NCI-H2227 (cell line): ENCODE measurements at regions not wholly inside any gene's neighbourhood (a gene's known extent, or its start where the extent isn't known, plus 50 kb on each side); places are given as distances from the start of the nearest gene placed in this dataset.
"Not testable (repeated sequence)": the region's sequence is repeated elsewhere in the genome, so short reads cannot be mapped to it uniquely, and the experiment has no call there.

ENCODE experiments used
- DNase-seq: peaks from one replicate; lab custom pipeline; 2025; ENCODE audit not compliant: unreplicated experiment; lab: John Stamatoyannopoulos, UW

GRCh38 chr17:14451729-14452191 is 150.9 kb downstream of the HS3ST3B1 start:
- DNase-seq, result no peak

- no peak for DNase-seq
Measured at GRCh38 chr17:14448818-14449217, 147.9 kb downstream of the HS3ST3B1 start.

DNA sequence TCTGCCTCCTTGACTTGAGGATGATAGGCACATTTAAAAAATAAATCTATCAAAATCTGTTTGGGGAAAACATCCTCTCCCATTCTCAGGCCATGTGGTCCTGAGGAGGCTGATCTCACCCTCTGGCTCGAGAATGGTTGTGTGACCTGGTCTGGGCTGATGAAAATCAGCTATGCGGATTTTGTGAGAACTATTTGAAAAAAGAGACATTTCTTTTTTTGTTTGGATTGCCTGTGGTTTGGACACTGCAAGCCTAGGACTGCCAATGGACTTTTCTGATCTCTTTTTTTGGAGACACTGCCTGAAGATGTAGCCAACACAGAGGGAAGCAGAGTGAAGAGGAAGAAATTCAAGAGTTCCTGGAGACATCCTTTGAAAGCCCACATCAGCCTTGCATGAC is 145.9 kb downstream of the HS3ST3B1 start:
- no peak for DNase-seq

DNA sequence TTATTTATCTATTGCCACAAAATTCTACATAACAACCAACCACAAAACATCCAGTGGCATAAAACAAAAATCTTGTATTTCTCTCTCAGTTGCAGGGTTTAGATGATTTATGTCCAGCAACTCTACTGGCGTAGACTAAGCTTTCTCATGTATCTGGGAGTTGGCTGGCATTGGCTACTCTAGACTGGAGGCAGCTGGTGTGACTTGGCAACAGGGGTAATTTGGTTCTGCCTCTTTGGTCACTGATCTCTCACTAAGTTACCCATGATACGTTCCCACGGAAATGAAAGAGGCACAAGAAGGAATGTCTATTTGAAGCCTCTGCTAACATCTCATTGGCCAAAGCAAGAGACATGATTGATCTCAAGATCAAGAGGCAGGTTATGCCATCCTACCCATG is 144.0 kb downstream of the HS3ST3B1 start:
- no peak for DNase-seq

DNA sequence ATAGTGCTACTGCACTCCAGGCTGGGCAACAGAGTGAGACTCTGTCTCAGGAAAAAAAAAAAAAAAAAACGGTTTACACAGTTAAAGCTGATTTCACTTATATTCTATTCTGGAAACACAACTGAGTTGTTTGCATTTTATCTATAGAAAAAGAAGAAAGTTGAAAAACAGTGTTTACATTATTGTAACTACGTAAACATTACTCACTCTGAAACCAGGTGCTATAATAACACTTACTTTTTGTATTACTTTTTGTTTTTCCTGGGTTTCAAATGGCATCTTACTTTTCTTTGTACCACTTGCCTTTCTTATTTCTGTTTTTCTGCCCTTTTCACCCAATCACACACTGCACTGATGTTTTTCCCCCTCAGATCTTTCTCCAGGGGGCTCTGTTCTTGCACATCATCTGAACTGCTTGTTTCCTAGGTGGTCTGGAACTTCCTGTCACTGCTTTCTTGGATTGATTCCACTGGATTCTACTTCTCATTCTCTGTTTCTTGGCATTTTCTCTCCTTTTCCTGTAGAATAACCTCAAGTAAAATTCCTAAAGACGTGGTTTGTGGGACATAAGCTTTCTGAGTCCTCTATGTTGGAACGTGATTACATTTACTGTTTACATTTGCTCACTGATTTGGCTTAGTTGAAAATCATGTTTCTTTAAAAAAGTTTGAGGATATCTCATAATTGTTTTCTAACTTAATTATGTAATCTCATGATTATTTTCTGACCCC is 142.1 kb downstream of the HS3ST3B1 start:
- DNase-seq, result no peak

DNA sequence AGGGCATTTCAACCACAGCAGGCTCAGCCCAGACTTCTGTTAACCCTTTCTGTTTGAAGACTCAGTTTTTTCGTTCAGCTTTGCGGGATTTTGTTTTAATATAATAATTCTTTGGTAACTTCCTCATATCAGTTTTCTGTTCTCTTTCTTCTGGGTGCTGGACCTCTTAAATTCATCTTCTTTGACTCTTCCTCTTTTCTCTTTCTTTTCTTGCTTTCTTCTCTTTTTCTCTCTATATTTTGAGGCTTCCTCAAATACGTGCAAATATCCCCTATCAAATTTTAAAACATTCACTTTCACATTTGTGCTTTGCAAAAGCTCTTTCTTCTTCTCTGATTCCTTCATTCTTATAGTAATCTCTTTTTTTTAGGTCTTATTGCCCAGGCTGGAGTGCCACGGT is 136.3 kb downstream of the HS3ST3B1 start:
- DNase-seq, result no peak

GRCh38 chr17:14436266-14436665 is 135.4 kb downstream of the HS3ST3B1 start:
- DNase-seq, result no peak

DNA sequence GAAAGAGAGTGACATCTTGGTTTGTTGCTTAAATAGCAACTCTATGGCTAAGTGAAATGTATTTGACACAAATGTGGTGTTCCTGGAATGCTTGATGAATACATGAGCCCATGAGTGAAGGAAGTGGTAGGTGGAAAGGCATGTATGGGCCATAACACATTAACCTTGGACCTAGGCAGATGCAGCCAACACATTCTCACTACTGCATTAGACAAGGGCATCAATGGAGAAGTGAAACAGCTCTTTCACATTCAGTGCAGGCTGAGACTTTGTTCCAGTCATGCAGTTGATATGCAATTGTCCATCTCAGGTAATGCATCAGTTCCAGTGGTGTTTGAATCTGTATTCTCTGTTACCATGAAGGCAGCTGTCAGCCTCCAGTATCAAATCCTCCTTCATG is 133.6 kb downstream of the HS3ST3B1 start:
- no peak for DNase-seq

DNA sequence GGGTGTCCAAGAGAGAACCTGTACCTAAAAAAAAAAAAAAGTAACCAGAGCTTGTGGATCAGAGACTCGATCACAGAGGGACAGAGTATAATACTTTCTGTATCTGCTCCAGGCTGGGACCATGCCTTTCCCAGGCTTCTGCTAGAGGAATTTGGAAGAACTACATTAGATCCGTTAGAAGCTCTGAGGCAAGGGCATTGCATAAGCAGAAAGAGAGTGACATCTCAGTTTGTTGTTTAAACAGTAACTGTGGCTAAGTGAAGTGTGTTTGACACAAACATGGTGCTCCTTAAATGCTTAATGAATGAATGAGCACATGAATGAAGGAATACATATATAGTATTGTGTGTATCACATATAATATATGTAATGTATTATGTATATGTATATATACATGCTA is 131.2 kb downstream of the HS3ST3B1 start:
- no peak for DNase-seq

DNA sequence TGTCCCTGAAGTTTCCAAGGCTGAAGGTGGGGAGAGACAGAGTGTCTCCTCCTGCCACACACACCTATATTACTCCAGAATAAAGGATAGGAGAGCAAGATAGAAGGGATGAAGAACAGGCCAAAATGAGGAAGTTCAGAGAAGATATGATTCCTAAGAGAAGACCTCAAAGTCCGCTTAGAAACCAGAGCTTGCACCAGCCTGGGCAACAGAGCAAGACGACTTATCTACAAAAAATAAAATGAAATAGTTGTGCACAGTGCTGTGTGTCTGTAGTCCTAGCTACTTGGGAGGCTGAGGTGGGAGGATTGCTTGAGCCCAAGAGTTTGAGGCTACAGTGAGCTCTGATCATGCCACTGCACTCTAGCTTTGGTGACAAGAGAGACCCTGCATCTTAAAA is 128.2 kb downstream of the HS3ST3B1 start:
- DNase-seq, result no peak

DNA sequence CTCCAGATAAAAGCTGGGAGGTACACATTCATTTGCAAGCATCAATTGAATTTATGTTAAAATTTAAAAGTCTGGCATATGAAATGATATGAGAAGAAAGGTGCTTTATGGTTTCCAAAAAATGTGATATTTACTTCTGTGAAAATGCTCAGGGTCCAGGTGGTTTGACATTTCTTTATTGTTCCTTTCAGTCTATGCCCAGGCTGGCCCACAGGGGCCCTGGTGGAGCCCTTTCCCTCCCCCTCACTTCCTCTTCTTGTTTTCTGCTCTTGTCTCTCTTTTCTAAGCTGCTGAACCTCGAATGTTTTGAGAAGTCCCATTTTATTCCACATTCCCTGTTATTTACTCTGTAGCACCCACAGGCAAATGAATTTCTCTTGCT is 127.8 kb downstream of the HS3ST3B1 start:
- no peak for DNase-seq

DNA sequence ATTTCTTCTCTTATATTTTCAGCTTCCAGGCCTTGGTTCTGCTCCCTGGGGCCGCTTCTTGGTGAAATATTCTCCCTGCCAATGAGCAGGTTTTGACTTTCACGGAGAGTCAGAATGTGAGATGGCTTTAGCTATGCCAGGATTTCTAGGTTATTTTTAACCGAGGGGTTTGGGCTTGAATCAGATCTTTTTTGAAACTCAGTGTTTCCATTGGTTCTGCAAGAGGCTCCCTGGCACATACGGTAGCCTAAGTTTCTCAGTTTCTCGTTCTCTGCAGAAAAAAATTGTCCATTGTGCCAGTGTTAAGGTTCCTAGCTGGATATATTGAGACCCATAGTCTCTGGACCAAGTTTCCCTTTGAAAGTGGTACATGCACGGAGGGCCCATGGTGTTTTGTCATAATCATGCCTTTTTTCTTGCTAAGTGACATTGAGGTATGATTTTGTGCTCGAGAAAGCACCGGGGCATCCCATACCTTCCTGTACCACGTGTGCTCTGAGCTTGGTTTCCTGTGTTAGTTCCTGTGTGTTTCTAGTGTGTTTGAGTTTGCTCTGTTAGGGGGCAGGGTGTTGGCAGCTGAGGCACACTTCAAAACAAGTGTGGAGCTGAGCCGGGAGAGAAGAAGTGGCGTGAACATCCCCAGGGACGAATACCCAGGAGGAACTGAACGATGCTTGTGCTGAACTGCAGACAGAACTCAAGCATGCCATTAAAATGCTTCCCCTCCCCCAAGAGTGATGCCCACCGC is 127.2 kb downstream of the HS3ST3B1 start:
- no peak for DNase-seq

DNA sequence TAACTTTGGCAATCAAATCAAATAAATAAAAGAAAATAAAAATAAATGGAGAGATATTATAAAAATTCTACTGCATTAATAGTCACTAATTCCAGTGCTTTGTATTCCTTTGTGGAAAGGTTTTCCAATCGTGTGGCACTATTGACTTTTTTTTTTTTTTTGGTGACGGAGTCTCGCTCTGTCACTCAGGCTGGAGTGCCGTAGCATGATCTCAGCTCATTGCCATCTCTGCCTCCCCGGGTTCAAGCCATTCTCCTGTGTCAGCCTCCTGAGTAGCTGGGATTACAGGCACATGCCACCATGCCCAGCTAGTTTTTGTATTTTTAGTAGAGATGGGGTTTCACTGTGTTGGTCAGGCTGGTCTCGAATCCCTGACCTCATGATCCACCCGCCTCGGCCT is 122.3 kb downstream of the HS3ST3B1 start:
- DNase-seq, result not testable (repeated sequence)

- no peak for DNase-seq
Measured at GRCh38 chr17:14417336-14417735, 116.5 kb downstream of the HS3ST3B1 start.

- DNase-seq, result no peak
Measured at GRCh38 chr17:14409292-14409691, 108.4 kb downstream of the HS3ST3B1 start.

DNA sequence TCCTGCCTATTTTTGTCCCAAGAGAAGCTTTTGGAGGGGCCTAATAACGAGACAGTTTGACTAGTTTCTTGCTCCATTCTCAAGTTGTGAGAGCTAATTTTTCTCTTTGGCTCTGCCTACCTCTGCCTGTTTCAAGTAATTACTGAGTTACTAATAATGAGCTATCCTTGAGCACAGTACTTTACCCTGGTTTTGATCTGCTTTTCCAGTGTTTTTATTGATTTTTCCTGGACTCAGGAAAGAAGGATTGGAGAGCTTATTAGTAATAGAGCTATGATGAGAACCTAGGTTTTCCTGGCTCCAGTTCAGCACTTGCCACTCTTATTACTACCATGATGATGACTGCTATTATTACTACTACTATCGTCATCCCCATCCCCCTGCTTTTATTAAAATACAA is 106.7 kb downstream of the HS3ST3B1 start:
- DNase-seq, result no peak

DNA sequence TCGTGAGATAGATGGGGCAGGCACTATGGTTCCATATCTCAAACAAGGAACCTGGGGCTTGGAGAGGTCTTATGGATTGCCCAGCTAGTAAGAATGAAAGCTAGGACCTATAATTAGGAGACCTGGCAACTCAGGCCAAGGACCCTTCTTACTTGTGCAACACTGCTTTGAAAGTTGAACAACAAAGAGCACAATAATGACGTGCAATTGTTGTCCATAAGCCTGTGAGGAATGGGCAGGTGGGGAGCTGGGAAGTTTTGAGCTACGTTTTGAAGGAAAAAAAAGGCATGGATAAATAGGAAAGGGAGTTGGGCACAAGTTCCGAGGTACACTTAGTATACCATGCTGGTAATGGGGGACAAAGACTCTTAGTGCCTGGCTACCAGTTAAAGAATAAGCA is 104.3 kb downstream of the HS3ST3B1 start:
- no peak for DNase-seq
